Endothelial cell of umbilical vein (primary cell): ENCODE measurements at regions not wholly inside any gene's neighbourhood (a gene's known extent, or its start where the extent isn't known, plus 50 kb on each side); places are given as distances from the start of the nearest gene placed in this dataset.

Source experiments
- CTCF ChIP-seq, 2 donors: IDR thresholded peaks; 1 replicate in 1 of 2; 2 replicates in 1 of 2; pipeline ENCODE4 v1.5.1; 2011; ENCODE audit warnings: low read length in 2 of 2, mild to moderate bottlenecking in 2 of 2, moderate library complexity in 2 of 2, control low read depth in 1 of 2, inconsistent platforms in 1 of 2, low read depth in 1 of 2; ENCODE audit not compliant: insufficient read depth in 1 of 2; ENCODE audit errors: extremely low read depth in 1 of 2
- EZH2 ChIP-seq: IDR thresholded peaks from 2 replicates; pipeline ENCODE4 v1.6.1; 2012; ENCODE audit warnings: borderline replicate concordance, low read depth, mild to moderate bottlenecking, moderate library complexity, low read length, inconsistent platforms; ENCODE audit not compliant: severe bottlenecking
- JUN ChIP-seq: IDR thresholded peaks from 2 replicates; pipeline ENCODE4 v1.6.1; 2011; ENCODE audit warnings: borderline replicate concordance, low read depth; ENCODE audit not compliant: insufficient read length, insufficient read depth
- MAX ChIP-seq: IDR thresholded peaks from 2 replicates; pipeline ENCODE4 v1.6.1; 2011; ENCODE audit not compliant: insufficient read depth, insufficient read length
- POLR2A ChIP-seq: IDR thresholded peaks from 2 replicates; pipeline ENCODE4 v1.6.1; 2012; ENCODE audit warnings: low read depth, mild to moderate bottlenecking, control low read depth, low read length
- POLR2AphosphoS5 ChIP-seq: IDR thresholded peaks from 2 replicates; pipeline ENCODE4 v1.6.1; 2012; ENCODE audit warnings: low read depth, mild to moderate bottlenecking, control low read depth, low read length, moderate library complexity; ENCODE audit not compliant: insufficient read depth

- TF ChIP-seq EZH2: no peak
- no peak for TF ChIP-seq POLR2AphosphoS5
- TF ChIP-seq CTCF (IDR thresholded peaks at IDR 0.05; ENCODE audit: extremely low read depth in 1 of 2, insufficient read depth in 1 of 2, low read depth in 1 of 2, low read length in 2 of 2): no peak
- TF ChIP-seq POLR2A: no peak
- no peak for TF ChIP-seq MAX
- TF ChIP-seq JUN: no peak
Observed at GRCh38 chr4:114226179-114226578, 246.7 kb upstream of the ARSJ start.
